ENCODE measurements at regions not wholly inside any gene's neighbourhood (a gene's known extent, or its start where the extent isn't known, plus 50 kb on each side); places are given as distances from the start of the nearest gene placed in this dataset.

DNA sequence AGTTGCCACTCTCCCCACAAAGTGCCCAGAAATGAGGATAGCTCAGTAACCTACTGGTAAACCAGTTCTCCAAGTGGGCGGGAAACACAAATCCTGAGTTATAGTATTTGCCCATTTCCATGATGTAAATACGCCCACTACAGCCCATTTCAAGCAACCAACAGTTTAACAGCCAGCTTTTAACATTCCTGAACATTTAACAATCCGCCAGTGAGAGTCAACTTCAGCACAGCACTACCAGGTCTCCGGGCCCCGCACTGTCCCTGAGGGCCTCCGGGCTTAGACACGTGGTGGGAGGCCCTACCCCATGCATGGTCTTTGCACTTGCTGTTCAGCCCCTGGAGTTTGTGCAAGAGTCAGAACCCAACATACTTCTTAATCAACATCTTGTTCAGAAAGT, 132.0 kb upstream of the CTTNBP2NL start:
- Histone ChIP-seq H3K27ac (no peak overlapping the region), H3K27me3 (no peaks in the 10 kb centered on the region), H3K9me3 (no peaks in the 10 kb centered on the region), H3K36me3 (no peaks in the 10 kb centered on the region), H3K4me3 (no peak overlapping the region), H3K4me1 (peaks cover 18% of the 10 kb centered on the region)
- TF ChIP-seq POLR2A (IDR thresholded peaks at IDR 0.05), result no peak
- TF ChIP-seq POLR2AphosphoS5 (IDR thresholded peaks at IDR 0.05), result no peak
- TF ChIP-seq, protein P1, sequence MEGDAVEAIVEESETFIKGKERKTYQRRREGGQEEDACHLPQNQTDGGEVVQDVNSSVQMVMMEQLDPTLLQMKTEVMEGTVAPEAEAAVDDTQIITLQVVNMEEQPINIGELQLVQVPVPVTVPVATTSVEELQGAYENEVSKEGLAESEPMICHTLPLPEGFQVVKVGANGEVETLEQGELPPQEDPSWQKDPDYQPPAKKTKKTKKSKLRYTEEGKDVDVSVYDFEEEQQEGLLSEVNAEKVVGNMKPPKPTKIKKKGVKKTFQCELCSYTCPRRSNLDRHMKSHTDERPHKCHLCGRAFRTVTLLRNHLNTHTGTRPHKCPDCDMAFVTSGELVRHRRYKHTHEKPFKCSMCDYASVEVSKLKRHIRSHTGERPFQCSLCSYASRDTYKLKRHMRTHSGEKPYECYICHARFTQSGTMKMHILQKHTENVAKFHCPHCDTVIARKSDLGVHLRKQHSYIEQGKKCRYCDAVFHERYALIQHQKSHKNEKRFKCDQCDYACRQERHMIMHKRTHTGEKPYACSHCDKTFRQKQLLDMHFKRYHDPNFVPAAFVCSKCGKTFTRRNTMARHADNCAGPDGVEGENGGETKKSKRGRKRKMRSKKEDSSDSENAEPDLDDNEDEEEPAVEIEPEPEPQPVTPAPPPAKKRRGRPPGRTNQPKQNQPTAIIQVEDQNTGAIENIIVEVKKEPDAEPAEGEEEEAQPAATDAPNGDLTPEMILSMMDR (IDR thresholded peaks at IDR 0.05), result no peak
- no peak for TF ChIP-seq EP300 (IDR thresholded peaks at IDR 0.05)
- no peak for DNase-seq (ENCODE audit: low spot score in 2 of 2)
- WGBS, result 85% methylated on average over 7 of the region's 7 CpGs

DNA sequence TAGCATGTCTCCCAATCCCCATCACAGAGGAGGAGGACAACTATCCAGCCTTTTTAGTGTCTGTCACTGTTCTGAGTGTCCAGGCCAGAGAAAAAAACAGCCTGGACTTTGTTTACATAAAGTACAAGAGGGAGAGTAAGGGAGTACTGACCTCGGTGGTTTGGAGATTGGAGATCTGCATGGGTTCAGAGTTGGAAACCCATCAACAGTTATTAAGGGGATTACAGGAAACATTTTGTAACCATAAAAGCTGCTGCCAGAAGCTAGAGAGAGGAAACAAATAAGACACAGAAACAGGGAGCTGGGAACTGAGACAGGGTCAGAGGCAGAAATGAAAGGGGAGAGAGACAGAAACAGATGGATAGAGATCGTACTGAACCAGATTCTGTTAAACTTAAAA, 131.5 kb upstream of the CTTNBP2NL start:
- WGBS, result 45% methylated on average over 2 of the region's 2 CpGs
- no peak for TF ChIP-seq POLR2A (IDR thresholded peaks at IDR 0.05)
- no peak for TF ChIP-seq EP300 (IDR thresholded peaks at IDR 0.05)
- TF ChIP-seq, protein P1 (IDR thresholded peaks at IDR 0.05), result no peak
- no peak for TF ChIP-seq POLR2AphosphoS5 (IDR thresholded peaks at IDR 0.05)
- H3K9me3 ChIP-seq, result no peaks in the 10 kb centered on the region
- H3K4me3 ChIP-seq, result no peak overlapping the region
- H3K4me1 ChIP-seq, result peaks cover 18% of the 10 kb centered on the region
- H3K27me3 ChIP-seq, result no peaks in the 10 kb centered on the region
- no peaks in the 10 kb centered on the region for H3K36me3 ChIP-seq
- no peak for DNase-seq (ENCODE audit: low spot score in 2 of 2)
- no peak overlapping the region for H3K27ac ChIP-seq

DNA sequence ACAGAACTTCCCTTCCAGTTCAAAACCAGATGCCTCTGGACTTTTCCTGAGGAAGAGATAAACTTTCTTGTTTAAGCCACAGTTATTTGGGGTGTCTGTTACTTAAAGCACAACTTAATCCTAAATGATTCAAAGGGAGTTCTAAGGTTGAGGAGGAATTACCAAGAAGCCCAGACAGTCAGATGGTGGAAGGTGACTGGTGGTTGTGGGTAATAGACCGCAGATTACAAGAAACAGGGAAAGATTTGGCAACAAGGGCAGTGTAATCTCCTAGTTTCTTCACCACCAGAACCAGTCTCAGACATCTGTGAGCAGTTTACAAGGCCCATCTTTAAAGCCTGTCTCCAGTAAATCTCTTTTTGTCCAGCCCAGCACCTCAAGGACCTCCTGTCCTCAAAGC, 130.1 kb upstream of the CTTNBP2NL start:
- H3K4me1 ChIP-seq, result peaks cover 18% of the 10 kb centered on the region
- 76% methylated on average over 1 of the region's 1 CpG for WGBS
- H3K36me3 ChIP-seq, result no peaks in the 10 kb centered on the region
- H3K9me3 ChIP-seq, result no peaks in the 10 kb centered on the region
- H3K4me3 ChIP-seq, result no peak overlapping the region
- peaks cover 3% of the 10 kb centered on the region for H3K27me3 ChIP-seq
- DNase-seq (ENCODE audit: low spot score in 2 of 2), result no peak
- H3K27ac ChIP-seq, result no peak overlapping the region
- no peak for TF ChIP-seq POLR2A (IDR thresholded peaks at IDR 0.05)
- TF ChIP-seq EP300 (IDR thresholded peaks at IDR 0.05), result no peak
- TF ChIP-seq, protein P1 (IDR thresholded peaks at IDR 0.05), result no peak
- no peak for TF ChIP-seq POLR2AphosphoS5 (IDR thresholded peaks at IDR 0.05)

DNA sequence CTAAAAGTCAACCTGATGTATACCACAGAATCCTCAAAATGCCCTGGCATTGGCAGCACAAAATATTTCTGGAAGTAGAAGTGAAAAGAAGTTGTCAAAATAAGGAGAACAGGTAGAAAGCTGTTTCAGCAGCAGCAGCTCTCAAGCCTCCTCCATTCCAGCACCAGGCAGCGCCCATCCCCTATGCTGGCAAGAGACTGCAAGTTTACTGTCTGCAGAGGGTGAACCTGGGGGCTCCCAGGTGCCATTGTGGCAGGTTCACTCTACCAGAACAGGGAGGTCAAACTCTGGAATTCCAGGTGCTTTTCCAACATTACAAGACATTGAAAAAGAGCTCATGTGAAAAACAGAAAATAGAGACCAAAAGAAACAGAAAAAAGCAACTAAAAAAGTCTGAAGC, 128.8 kb upstream of the CTTNBP2NL start:
- H3K4me1 ChIP-seq, result peaks cover 20% of the 10 kb centered on the region
- no peak for DNase-seq (ENCODE audit: low spot score in 2 of 2)
- H3K27me3 ChIP-seq, result peaks cover 3% of the 10 kb centered on the region
- no peak overlapping the region for H3K4me3 ChIP-seq
- H3K36me3 ChIP-seq, result no peaks in the 10 kb centered on the region
- TF ChIP-seq POLR2AphosphoS5 (IDR thresholded peaks at IDR 0.05), result no peak
- no peak for TF ChIP-seq EP300 (IDR thresholded peaks at IDR 0.05)
- no peak for TF ChIP-seq POLR2A (IDR thresholded peaks at IDR 0.05)
- TF ChIP-seq, protein P1 (IDR thresholded peaks at IDR 0.05), result no peak
- WGBS, result 100% methylated on average over 1 of the region's 1 CpG
- no peaks in the 10 kb centered on the region for H3K9me3 ChIP-seq
- H3K27ac ChIP-seq, result no peak overlapping the region

DNA sequence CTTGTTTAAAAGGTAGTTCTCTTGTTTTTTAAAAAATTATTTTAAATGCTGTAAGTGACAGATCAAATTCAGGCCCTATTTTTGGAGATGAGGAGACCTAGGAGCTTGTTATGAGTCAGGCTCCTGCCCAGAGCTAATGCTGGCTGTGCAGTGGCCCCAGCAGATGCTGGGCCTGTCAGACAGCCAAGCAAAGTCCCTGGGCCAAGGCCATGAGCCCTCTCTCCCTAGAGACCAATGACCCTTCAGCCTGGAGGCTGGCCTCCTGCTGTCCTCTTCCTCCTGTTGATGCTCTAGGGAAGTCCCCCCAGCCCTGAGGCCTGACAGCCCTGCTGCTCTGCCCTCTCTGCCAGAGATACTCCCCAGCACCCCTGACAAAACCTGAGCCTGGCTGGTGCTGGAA, 128.1 kb upstream of the CTTNBP2NL start:
- Histone ChIP-seq H3K27ac (no peak overlapping the region), H3K4me3 (no peak overlapping the region), H3K4me1 (peaks cover 22% of the 10 kb centered on the region), H3K27me3 (peaks cover 3% of the 10 kb centered on the region), H3K36me3 (no peaks in the 10 kb centered on the region), H3K9me3 (no peaks in the 10 kb centered on the region)
- DNase-seq (ENCODE audit: low spot score in 2 of 2), result no peak
- TF ChIP-seq EP300 (IDR thresholded peaks at IDR 0.05) (no peak), POLR2A (IDR thresholded peaks at IDR 0.05) (no peak)

DNA sequence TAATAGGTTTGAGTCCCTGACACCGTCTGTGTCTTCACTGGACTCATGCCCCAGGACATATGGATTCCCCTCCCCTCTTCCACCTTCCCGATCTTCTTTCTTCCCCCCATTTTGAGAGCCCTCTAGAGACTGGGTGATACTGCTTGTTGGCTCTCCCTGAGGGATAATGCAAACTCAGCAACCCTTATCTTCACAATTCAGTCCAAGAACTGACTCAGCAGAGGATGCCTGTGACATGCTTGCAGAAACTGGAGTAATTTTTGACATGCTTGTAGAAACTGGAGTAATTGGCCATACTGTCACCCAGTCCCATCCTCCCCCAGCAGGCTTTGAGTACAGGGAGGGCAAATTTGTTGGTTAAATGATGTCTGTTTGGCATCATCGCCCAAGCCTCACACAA, 127.6 kb upstream of the CTTNBP2NL start:
- Histone ChIP-seq H3K27me3 (peaks cover 3% of the 10 kb centered on the region), H3K4me1 (peaks cover 22% of the 10 kb centered on the region), H3K27ac (no peak overlapping the region), H3K9me3 (no peaks in the 10 kb centered on the region), H3K4me3 (no peak overlapping the region), H3K36me3 (no peaks in the 10 kb centered on the region)
- 59% methylated on average over 3 of the region's 3 CpGs for WGBS
- no peak for DNase-seq (ENCODE audit: low spot score in 2 of 2)
- TF ChIP-seq EP300 (IDR thresholded peaks at IDR 0.05), result no peak
- TF ChIP-seq, protein P1 (IDR thresholded peaks at IDR 0.05), result no peak
- no peak for TF ChIP-seq POLR2A (IDR thresholded peaks at IDR 0.05)
- no peak for TF ChIP-seq POLR2AphosphoS5 (IDR thresholded peaks at IDR 0.05)

Measured in suprapubic skin (tissue), 4 donors.